SKM-1 (cell line): ENCODE measurements at regions not wholly inside any gene's neighbourhood (a gene's known extent, or its start where the extent isn't known, plus 50 kb on each side); places are given as distances from the start of the nearest gene placed in this dataset.

Source experiments
- DNase-seq: peaks from one replicate; lab custom pipeline; 2025; ENCODE audit not compliant: unreplicated experiment; lab: John Stamatoyannopoulos, UW

- no peak for DNase-seq
Observed at GRCh38 chr9:88754452-88754851, 219.5 kb downstream of the NXNL2 start.

- DNase-seq, result no peak
Observed at GRCh38 chr9:88754886-88755285, 219.9 kb downstream of the NXNL2 start.

GRCh38 chr9:88757406-88758010 lies 222.5 kb downstream of the NXNL2 start:
- no peak for DNase-seq

GRCh38 chr9:88759364-88759763 lies 224.4 kb downstream of the NXNL2 start:
- DNase-seq, result no peak

- no peak for DNase-seq
Observed at GRCh38 chr9:88766778-88767503, 224.3 kb upstream of the S1PR3 start.

- DNase-seq, result no peak
Observed at GRCh38 chr9:88767504-88767790, 223.8 kb upstream of the S1PR3 start.

- no peak for DNase-seq
Observed at GRCh38 chr9:88772575-88772974, 218.7 kb upstream of the S1PR3 start.

GRCh38 chr9:88773126-88773525 lies 218.1 kb upstream of the S1PR3 start:
- no peak for DNase-seq

GRCh38 chr9:88773627-88774244 lies 217.5 kb upstream of the S1PR3 start:
- no peak for DNase-seq

- DNase-seq, result no peak
Observed at GRCh38 chr9:88775037-88775471, 216.2 kb upstream of the S1PR3 start.

- no peak for DNase-seq
Observed at GRCh38 chr9:88775559-88775958, 215.7 kb upstream of the S1PR3 start.

- no peak for DNase-seq
Observed at GRCh38 chr9:88775966-88776365, 215.3 kb upstream of the S1PR3 start.

GRCh38 chr9:88776717-88777497 lies 214.4 kb upstream of the S1PR3 start:
- no peak for DNase-seq

- DNase-seq, result peak; percentile 17
Observed at GRCh38 chr9:88777498-88778312, 213.6 kb upstream of the S1PR3 start.

GRCh38 chr9:88781628-88782391 lies 209.5 kb upstream of the S1PR3 start:
- DNase-seq, result peak; percentile 13

GRCh38 chr9:88782931-88783710 lies 208.1 kb upstream of the S1PR3 start:
- DNase-seq, result no peak

- no peak for DNase-seq
Observed at GRCh38 chr9:88783711-88784083, 207.6 kb upstream of the S1PR3 start.

- DNase-seq, result no peak
Observed at GRCh38 chr9:88784960-88785359, 206.3 kb upstream of the S1PR3 start.

- DNase-seq, result no peak
Observed at GRCh38 chr9:88786291-88787079, 204.8 kb upstream of the S1PR3 start.
